ENCODE measurements at regions not wholly inside any gene's neighbourhood (a gene's known extent, or its start where the extent isn't known, plus 50 kb on each side); places are given as distances from the start of the nearest gene placed in this dataset.
"Not testable (repeated sequence)": the region's sequence is repeated elsewhere in the genome, so short reads cannot be mapped to it uniquely, and the experiment has no call there.

GRCh38 chr6:27138837-27139755 lies 108.4 kb upstream of the PRSS16 start:
- no peak for DNase-seq

GRCh38 chr6:27139756-27140579 lies 107.5 kb upstream of the PRSS16 start:
- in situ Hi-C loops (cut with HindIII; ENCODE audit: low pct_ligation_motif_present, low pct_unique_long_range_greater_than_20kb, low sequenced_read_pairs), result no loop called here

More at GRCh38 chr6:27138837-27139755, 108.4 kb upstream of the PRSS16 start:
- in situ Hi-C loops (cut with HindIII; ENCODE audit: low pct_ligation_motif_present, low pct_unique_long_range_greater_than_20kb, low sequenced_read_pairs), result no loop called here

GRCh38 chr6:27140999-27141528 lies 106.4 kb upstream of the PRSS16 start:
- no peak for DNase-seq
- in situ Hi-C loops (cut with HindIII; ENCODE audit: low pct_ligation_motif_present, low pct_unique_long_range_greater_than_20kb, low sequenced_read_pairs), result no loop called here

More at GRCh38 chr6:27139756-27140579, 107.5 kb upstream of the PRSS16 start:
- DNase-seq, result no peak

- in situ Hi-C loops (cut with HindIII; ENCODE audit: low pct_ligation_motif_present, low pct_unique_long_range_greater_than_20kb, low sequenced_read_pairs), result no loop called here
- DNase-seq, result no peak
These were observed 105.9 kb upstream of the PRSS16 start for GRCh38 chr6:27141529-27142015.

- in situ Hi-C loops (cut with HindIII; ENCODE audit: low pct_ligation_motif_present, low pct_unique_long_range_greater_than_20kb, low sequenced_read_pairs); DNase-seq: not testable (repeated sequence)
These were observed 104.5 kb upstream of the PRSS16 start for GRCh38 chr6:27143020-27143388.

GRCh38 chr6:27143474-27144026 lies 104.0 kb upstream of the PRSS16 start:
- DNase-seq, result no peak

GRCh38 chr6:27144740-27145079 lies 102.8 kb upstream of the PRSS16 start:
- no peak for DNase-seq
- in situ Hi-C loops (cut with HindIII; ENCODE audit: low pct_ligation_motif_present, low pct_unique_long_range_greater_than_20kb, low sequenced_read_pairs), result no loop called here

More at GRCh38 chr6:27143474-27144026, 104.0 kb upstream of the PRSS16 start:
- in situ Hi-C loops (cut with HindIII; ENCODE audit: low pct_ligation_motif_present, low pct_unique_long_range_greater_than_20kb, low sequenced_read_pairs), result no loop called here

- in situ Hi-C loops (cut with HindIII; ENCODE audit: low pct_ligation_motif_present, low pct_unique_long_range_greater_than_20kb, low sequenced_read_pairs), result no loop called here
- DNase-seq, result peak; percentile 86
These were observed 101.6 kb upstream of the PRSS16 start for GRCh38 chr6:27145731-27146455.

GRCh38 chr6:27146456-27146705 lies 101.1 kb upstream of the PRSS16 start:
- DNase-seq; in situ Hi-C loops (cut with HindIII; ENCODE audit: low pct_ligation_motif_present, low pct_unique_long_range_greater_than_20kb, low sequenced_read_pairs): not testable (repeated sequence)

- DNase-seq, result peak; percentile 98
- in situ Hi-C loops (cut with HindIII; ENCODE audit: low pct_ligation_motif_present, low pct_unique_long_range_greater_than_20kb, low sequenced_read_pairs), result no loop called here
These were observed 100.6 kb upstream of the PRSS16 start for GRCh38 chr6:27146706-27147505.

GRCh38 chr6:27148404-27148795 lies 99.1 kb upstream of the PRSS16 start:
- in situ Hi-C loops (cut with HindIII; ENCODE audit: low pct_ligation_motif_present, low pct_unique_long_range_greater_than_20kb, low sequenced_read_pairs), result no loop called here
- DNase-seq, result no peak

- in situ Hi-C loops (cut with HindIII; ENCODE audit: low pct_ligation_motif_present, low pct_unique_long_range_greater_than_20kb, low sequenced_read_pairs), result no loop called here
- DNase-seq, result no peak
These were observed 98.4 kb upstream of the PRSS16 start for GRCh38 chr6:27149150-27149549.

GRCh38 chr6:27154696-27155095 lies 92.8 kb upstream of the PRSS16 start:
- no peak for DNase-seq
- in situ Hi-C loops (cut with HindIII; ENCODE audit: low pct_ligation_motif_present, low pct_unique_long_range_greater_than_20kb, low sequenced_read_pairs), result no loop called here

- no peak for DNase-seq
- in situ Hi-C loops (cut with HindIII; ENCODE audit: low pct_ligation_motif_present, low pct_unique_long_range_greater_than_20kb, low sequenced_read_pairs), result no loop called here
These were observed 90.5 kb upstream of the PRSS16 start for GRCh38 chr6:27156874-27157458.

GRCh38 chr6:27157459-27158315 lies 89.8 kb upstream of the PRSS16 start:
- DNase-seq, result peak; percentile 69
- in situ Hi-C loops (cut with HindIII; ENCODE audit: low pct_ligation_motif_present, low pct_unique_long_range_greater_than_20kb, low sequenced_read_pairs), result no loop called here

- in situ Hi-C loops (cut with HindIII; ENCODE audit: low pct_ligation_motif_present, low pct_unique_long_range_greater_than_20kb, low sequenced_read_pairs), result no loop called here
- DNase-seq, result no peak
These were observed 89.2 kb upstream of the PRSS16 start for GRCh38 chr6:27158316-27158643.

GRCh38 chr6:27159725-27160124 lies 87.8 kb upstream of the PRSS16 start:
- in situ Hi-C loops (cut with HindIII; ENCODE audit: low pct_ligation_motif_present, low pct_unique_long_range_greater_than_20kb, low sequenced_read_pairs), result no loop called here
- DNase-seq, result no peak
